CD4-positive, alpha-beta T cell treated with Interleukin-4 for 1 hour (primary cell): ENCODE measurements at regions not wholly inside any gene's neighbourhood (a gene's known extent, or its start where the extent isn't known, plus 50 kb on each side); places are given as distances from the start of the nearest gene placed in this dataset.

ENCODE experiments used
- DNase-seq, 2 donors: peaks; one replicate each; pipeline ENCODE4 v3.0.0-alpha.2; 2020 to 2022

GRCh38 chr10:124346831-124347230 lies 71.9 kb downstream of the OAT start:
- DNase-seq: no peak

GRCh38 chr10:124345521-124345920 lies 73.2 kb downstream of the OAT start:
- DNase-seq: no peak

GRCh38 chr10:124344931-124345330 lies 73.8 kb downstream of the OAT start:
- DNase-seq: no peak

GRCh38 chr10:124344266-124344590 lies 74.5 kb downstream of the OAT start:
- no peak for DNase-seq

- DNase-seq: no peak
These were observed 75.1 kb downstream of the OAT start for GRCh38 chr10:124343351-124344265.

- no peak for DNase-seq
These were observed 75.9 kb downstream of the OAT start for GRCh38 chr10:124342821-124343170.

GRCh38 chr10:124342136-124342820 lies 76.4 kb downstream of the OAT start:
- no peak for DNase-seq

- peak; percentile 14 to 64 for DNase-seq
These were observed 77.0 kb downstream of the OAT start for GRCh38 chr10:124341768-124342135.

GRCh38 chr10:124340033-124340760 lies 78.5 kb downstream of the OAT start:
- no peak for DNase-seq

- no peak for DNase-seq
These were observed 79.3 kb downstream of the OAT start for GRCh38 chr10:124339119-124340032.

- no peak for DNase-seq
These were observed 80.3 kb downstream of the OAT start for GRCh38 chr10:124338276-124338925.

GRCh38 chr10:124336186-124336585 lies 82.5 kb downstream of the OAT start:
- DNase-seq: no peak

GRCh38 chr10:124333931-124334330 lies 84.8 kb downstream of the OAT start:
- no peak for DNase-seq

GRCh38 chr10:124332426-124332825 lies 86.3 kb downstream of the OAT start:
- DNase-seq: no peak

GRCh38 chr10:124329941-124330340 lies 88.8 kb downstream of the OAT start:
- DNase-seq: no peak

- DNase-seq: no peak
These were observed 89.4 kb downstream of the OAT start for GRCh38 chr10:124329362-124329761.

- DNase-seq: no peak
These were observed 90.1 kb downstream of the OAT start for GRCh38 chr10:124328477-124329220.

GRCh38 chr10:124325998-124326636 lies 92.6 kb downstream of the OAT start:
- no peak for DNase-seq

- DNase-seq: no peak
These were observed 93.1 kb downstream of the OAT start for GRCh38 chr10:124325633-124325914.

GRCh38 chr10:124324856-124325632 lies 93.7 kb downstream of the OAT start:
- DNase-seq: no peak
